ENCODE measurements at regions not wholly inside any gene's neighbourhood (a gene's known extent, or its start where the extent isn't known, plus 50 kb on each side); places are given as distances from the start of the nearest gene placed in this dataset.

GRCh38 chr12:92389466-92389865, 243.8 kb upstream of the BTG1 start:
- TF ChIP-seq, protein P1, sequence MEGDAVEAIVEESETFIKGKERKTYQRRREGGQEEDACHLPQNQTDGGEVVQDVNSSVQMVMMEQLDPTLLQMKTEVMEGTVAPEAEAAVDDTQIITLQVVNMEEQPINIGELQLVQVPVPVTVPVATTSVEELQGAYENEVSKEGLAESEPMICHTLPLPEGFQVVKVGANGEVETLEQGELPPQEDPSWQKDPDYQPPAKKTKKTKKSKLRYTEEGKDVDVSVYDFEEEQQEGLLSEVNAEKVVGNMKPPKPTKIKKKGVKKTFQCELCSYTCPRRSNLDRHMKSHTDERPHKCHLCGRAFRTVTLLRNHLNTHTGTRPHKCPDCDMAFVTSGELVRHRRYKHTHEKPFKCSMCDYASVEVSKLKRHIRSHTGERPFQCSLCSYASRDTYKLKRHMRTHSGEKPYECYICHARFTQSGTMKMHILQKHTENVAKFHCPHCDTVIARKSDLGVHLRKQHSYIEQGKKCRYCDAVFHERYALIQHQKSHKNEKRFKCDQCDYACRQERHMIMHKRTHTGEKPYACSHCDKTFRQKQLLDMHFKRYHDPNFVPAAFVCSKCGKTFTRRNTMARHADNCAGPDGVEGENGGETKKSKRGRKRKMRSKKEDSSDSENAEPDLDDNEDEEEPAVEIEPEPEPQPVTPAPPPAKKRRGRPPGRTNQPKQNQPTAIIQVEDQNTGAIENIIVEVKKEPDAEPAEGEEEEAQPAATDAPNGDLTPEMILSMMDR (IDR thresholded peaks at IDR 0.05) = no peak
- TF ChIP-seq POLR2A (IDR thresholded peaks at IDR 0.05) = no peak
